ENCODE measurements at regions not wholly inside any gene's neighbourhood (a gene's known extent, or its start where the extent isn't known, plus 50 kb on each side); places are given as distances from the start of the nearest gene placed in this dataset.

DNA sequence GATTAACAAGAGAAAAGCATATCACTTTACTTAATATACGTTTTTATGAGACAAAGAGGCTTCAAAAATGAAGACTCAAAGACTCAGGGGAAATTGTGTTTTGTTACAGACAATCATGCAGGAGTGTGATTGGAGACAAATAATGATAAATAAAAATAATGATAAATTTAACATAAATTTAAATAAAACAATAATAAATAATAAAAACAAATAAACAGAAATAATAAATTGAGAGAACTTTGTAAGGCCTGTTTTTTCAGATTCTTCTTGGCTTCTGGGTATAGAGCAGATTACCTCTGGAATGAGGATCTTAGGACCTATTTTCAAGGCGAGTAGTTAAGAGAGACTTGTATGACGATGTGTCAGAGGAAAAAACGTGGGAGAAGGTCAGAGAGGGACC is 271.4 kb upstream of the POT1 start:
- TF ChIP-seq ZNF384 (IDR thresholded peaks at IDR 0.05) = no peak
- no peak for TF ChIP-seq FOXA1 (IDR thresholded peaks at IDR 0.05)
- no peak for TF ChIP-seq BHLHE40 (IDR thresholded peaks at IDR 0.05; ENCODE audit: borderline replicate concordance)
- no peak for TF ChIP-seq FOXM1 (IDR thresholded peaks at IDR 0.05; ENCODE audit: borderline replicate concordance)
- no peak for TF ChIP-seq L3MBTL2 (conservative IDR thresholded peaks at IDR 0.05)
- no peak for TF ChIP-seq SUZ12 (IDR thresholded peaks at IDR 0.05)
- no peak for TF ChIP-seq ELF4 (IDR thresholded peaks at IDR 0.05)
- TF ChIP-seq TARDBP (IDR thresholded peaks at IDR 0.05) = no peak
- no peak for TF ChIP-seq FOXK2 (IDR thresholded peaks at IDR 0.05)
- no peak for TF ChIP-seq ARNT (IDR thresholded peaks at IDR 0.05)
- no peak for TF ChIP-seq SP1 (IDR thresholded peaks at IDR 0.05)
- no peak for TF ChIP-seq NFRKB (IDR thresholded peaks at IDR 0.05)

Measured in HEK293T (cell line).